OCI-LY3 (cell line): ENCODE measurements at regions not wholly inside any gene's neighbourhood (a gene's known extent, or its start where the extent isn't known, plus 50 kb on each side); places are given as distances from the start of the nearest gene placed in this dataset.

Experiments
- H2AFZ ChIP-seq: fragments of 200-600, 300-600 bp; shearing (Covaris generic); 2 replicates; pipeline ENCODE4 v1.6.0; 2014; ENCODE audit warnings: antibody characterized with exemption, low read depth, low read length
- H3K27ac ChIP-seq: fragments of 200-600, 300-600 bp; sonication (generic); 2 replicates; pipeline ENCODE4 v1.5.1; 2014; ENCODE audit warnings: mild to moderate bottlenecking, low read length, moderate library complexity, mixed read lengths
- H3K27me3 ChIP-seq: fragments of 200-600, 300-600 bp; sonication (generic); 2 replicates; pipeline ENCODE4 v1.6.1; 2014; ENCODE audit warnings: low read depth, low read length, mixed read lengths
- H3K36me3 ChIP-seq: fragments of 200-600, 300-600 bp; sonication (generic); replicated peaks from 2 replicates; pipeline ENCODE3; 2014; ENCODE audit warnings: low read depth, low read length, mixed read lengths
- H3K4me1 ChIP-seq: fragments of 300-600, 200-600 bp; sonication (generic); 2 replicates; pipeline ENCODE4 v1.6.1; 2014; ENCODE audit warnings: low read length, mixed read lengths
- H3K4me2 ChIP-seq: fragments of 200-600, 300-600 bp; sonication (generic); 2 replicates; pipeline ENCODE4 v1.6.1; 2014; ENCODE audit warnings: low read length, mixed read lengths
- H3K4me3 ChIP-seq: fragments of 300-600, 200-600 bp; sonication (generic); 2 replicates; pipeline ENCODE4 v1.5.1; 2014; ENCODE audit warnings: antibody characterized with exemption, mild to moderate bottlenecking, low read length, moderate library complexity
- H3K79me2 ChIP-seq: fragments of 300-600, 200-600 bp; shearing (Covaris generic); 2 replicates; pipeline ENCODE4 v1.6.1; 2014; ENCODE audit warnings: mild to moderate bottlenecking, low read length, mixed read lengths
- H3K9ac ChIP-seq: fragments of 300-600, 200-600 bp; shearing (Covaris generic); 2 replicates; pipeline ENCODE4 v1.6.0; 2014; ENCODE audit warnings: mild to moderate bottlenecking, low read length, moderate library complexity
- H3K9me3 ChIP-seq: fragments of 200-600, 300-600 bp; shearing (Covaris generic); 2 replicates; pipeline ENCODE4 v1.6.1; 2014; ENCODE audit warnings: low read length, mixed read lengths; ENCODE audit not compliant: insufficient read depth
- H4K20me1 ChIP-seq: fragments of 200-600, 300-600 bp; sonication (generic); 2 replicates; pipeline ENCODE4 v1.6.1; 2016; ENCODE audit warnings: low read length, mixed read lengths; ENCODE audit not compliant: insufficient read depth
- CTCF ChIP-seq: fragments of 200-600, 300-600 bp; sonication (generic); IDR thresholded peaks from 2 replicates; pipeline ENCODE4 v1.5.1; 2014; ENCODE audit warnings: antibody characterized with exemption, low read length, low read depth
- EZH2phosphoT487 ChIP-seq: fragments of 200-600 bp; shearing (Covaris generic); IDR thresholded peaks from 2 replicates; pipeline ENCODE4 v1.6.1; 2018; ENCODE audit warnings: antibody characterized with exemption, mixed run types, low read depth

GRCh38 chr1:218916720-218917119 is 257.0 kb upstream of the LYPLAL1 start:
- Histone ChIP-seq H3K27ac (no peak overlapping the region), H3K36me3 (no peaks in the 10 kb centered on the region), H3K27me3 (peaks cover 2% of the 10 kb centered on the region; the same call in 1 of the 2 replicates), H3K4me3 (no peak overlapping the region), H3K9ac (no peak overlapping the region), H4K20me1 (no peaks in the 10 kb centered on the region), H2AFZ (no peak overlapping the region), H3K9me3 (no peaks in the 10 kb centered on the region), H3K4me2 (no peak overlapping the region), H3K79me2 (no peaks in the 10 kb centered on the region), H3K4me1 (no peaks in the 10 kb centered on the region)
- TF ChIP-seq EZH2phosphoT487 (no peak), CTCF (no peak)

- Histone ChIP-seq H4K20me1 (no peaks in the 10 kb centered on the region), H3K4me3 (no peak overlapping the region), H3K4me1 (no peaks in the 10 kb centered on the region), H3K4me2 (no peak overlapping the region), H3K27ac (no peak overlapping the region), H3K27me3 (peaks cover 2% of the 10 kb centered on the region; the same call in 1 of the 2 replicates), H3K79me2 (no peaks in the 10 kb centered on the region), H3K9ac (no peak overlapping the region), H2AFZ (no peak overlapping the region), H3K36me3 (no peaks in the 10 kb centered on the region), H3K9me3 (no peaks in the 10 kb centered on the region)
- TF ChIP-seq EZH2phosphoT487 (no peak), CTCF (no peak)
Measured at GRCh38 chr1:218917656-218918055, 256.0 kb upstream of the LYPLAL1 start.

GRCh38 chr1:218925777-218926176 is 247.9 kb upstream of the LYPLAL1 start:
- H3K9me3 ChIP-seq, result no peaks in the 10 kb centered on the region
- H3K4me2 ChIP-seq, result no peak overlapping the region

GRCh38 chr1:218926631-218927030 is 247.0 kb upstream of the LYPLAL1 start:
- no peak overlapping the region for H3K27ac ChIP-seq
- no peaks in the 10 kb centered on the region for H4K20me1 ChIP-seq
- H3K36me3 ChIP-seq, result no peaks in the 10 kb centered on the region
- no peaks in the 10 kb centered on the region for H3K27me3 ChIP-seq
- H3K4me2 ChIP-seq, result no peak overlapping the region
- H3K9me3 ChIP-seq, result no peaks in the 10 kb centered on the region
- H3K4me1 ChIP-seq, result no peaks in the 10 kb centered on the region
- no peak overlapping the region for H3K4me3 ChIP-seq
- H2AFZ ChIP-seq, result no peak overlapping the region
- H3K9ac ChIP-seq, result no peak overlapping the region
- no peaks in the 10 kb centered on the region for H3K79me2 ChIP-seq
- TF ChIP-seq CTCF (no peak), EZH2phosphoT487 (no peak)

More at GRCh38 chr1:218925777-218926176, 247.9 kb upstream of the LYPLAL1 start:
- Histone ChIP-seq H3K79me2 (no peaks in the 10 kb centered on the region), H3K27ac (no peak overlapping the region), H3K9ac (no peak overlapping the region), H3K27me3 (no peaks in the 10 kb centered on the region), H4K20me1 (no peaks in the 10 kb centered on the region), H2AFZ (no peak overlapping the region), H3K36me3 (no peaks in the 10 kb centered on the region), H3K4me1 (no peaks in the 10 kb centered on the region), H3K4me3 (no peak overlapping the region)
- no peak for TF ChIP-seq CTCF
- no peak for TF ChIP-seq EZH2phosphoT487
